ENCODE measurements at regions not wholly inside any gene's neighbourhood (a gene's known extent, or its start where the extent isn't known, plus 50 kb on each side); places are given as distances from the start of the nearest gene placed in this dataset.

GRCh38 chrX:117636826-117637225 is 479.8 kb downstream of the KLHL13 start:
- ATAC-seq, result no peak

GRCh38 chrX:117633277-117633676 is 483.3 kb downstream of the KLHL13 start:
- Histone ChIP-seq H3K4me3 (no peak overlapping the region), H3K36me3 (ENCODE audit: low read depth) (no peaks in the 10 kb centered on the region), H3K4me1 (ENCODE audit: low read depth) (no peaks in the 10 kb centered on the region), H3K9me3 (no peaks in the 10 kb centered on the region)
- intact Hi-C loops (cut with DNase I, micrococcal nuclease), result no loop called here
- ATAC-seq, result no peak
- no peak for DNase-seq
- TF ChIP-seq CTCF (IDR thresholded peaks at IDR 0.05), result no peak

More at GRCh38 chrX:117636826-117637225, 479.8 kb downstream of the KLHL13 start:
- no peak overlapping the region for H3K4me3 ChIP-seq
- no peak for DNase-seq
- intact Hi-C loops (cut with DNase I, micrococcal nuclease), result no loop called here
- no peaks in the 10 kb centered on the region for H3K36me3 ChIP-seq (ENCODE audit: low read depth)
- H3K9me3 ChIP-seq, result no peaks in the 10 kb centered on the region
- TF ChIP-seq CTCF (IDR thresholded peaks at IDR 0.05), result no peak
- no peaks in the 10 kb centered on the region for H3K4me1 ChIP-seq (ENCODE audit: low read depth)

GRCh38 chrX:117628381-117628780 is 488.2 kb downstream of the KLHL13 start:
- TF ChIP-seq CTCF (IDR thresholded peaks at IDR 0.05), result no peak
- H3K4me3 ChIP-seq, result no peak overlapping the region
- H3K36me3 ChIP-seq (ENCODE audit: low read depth), result no peaks in the 10 kb centered on the region
- no peak for ATAC-seq
- intact Hi-C loops (cut with DNase I, micrococcal nuclease), result no loop called here
- DNase-seq, result no peak
- H3K9me3 ChIP-seq, result no peaks in the 10 kb centered on the region
- H3K4me1 ChIP-seq (ENCODE audit: low read depth), result no peaks in the 10 kb centered on the region

GRCh38 chrX:117610806-117611205 is 505.8 kb downstream of the KLHL13 start:
- intact Hi-C loops (cut with DNase I, micrococcal nuclease), result no loop called here
- H3K9me3 ChIP-seq, result no peaks in the 10 kb centered on the region
- H3K4me3 ChIP-seq, result no peak overlapping the region
- ATAC-seq (no peak), DNase-seq (no peak)
- H3K4me1 ChIP-seq (ENCODE audit: low read depth), result no peaks in the 10 kb centered on the region
- no peak for TF ChIP-seq CTCF (IDR thresholded peaks at IDR 0.05)
- H3K36me3 ChIP-seq (ENCODE audit: low read depth), result no peaks in the 10 kb centered on the region

- H3K4me1 ChIP-seq (ENCODE audit: low read depth), result no peaks in the 10 kb centered on the region
Measured at GRCh38 chrX:117610049-117610448, 506.6 kb downstream of the KLHL13 start.

More at GRCh38 chrX:117610049-117610448, 506.6 kb downstream of the KLHL13 start:
- Histone ChIP-seq H3K9me3 (no peaks in the 10 kb centered on the region), H3K36me3 (ENCODE audit: low read depth) (no peaks in the 10 kb centered on the region), H3K4me3 (no peak overlapping the region)
- DNase-seq (no peak), ATAC-seq (no peak)
- TF ChIP-seq CTCF (IDR thresholded peaks at IDR 0.05), result no peak
- intact Hi-C loops (cut with DNase I, micrococcal nuclease), result no loop called here

Measured in mucosa of descending colon (tissue), 3 donors.